RWPE2 (cell line): ENCODE measurements at regions not wholly inside any gene's neighbourhood (a gene's known extent, or its start where the extent isn't known, plus 50 kb on each side); places are given as distances from the start of the nearest gene placed in this dataset.

Source experiments
- ATAC-seq: fragments of 200-7000 bp; cut with Tn5 transposase; 3 replicates; pipeline ENCODE4 v1.9.1; 2021; ENCODE audit warnings: low read depth
- DNase-seq: peaks from one replicate; pipeline ENCODE4 v3.0.0-alpha.2; 2020; ENCODE audit warnings: low spot score
- H3K27ac ChIP-seq: fragments of 450-650 bp; 2 replicates; pipeline ENCODE4 v1.5.1; 2017; ENCODE audit warnings: mild to moderate bottlenecking; ENCODE audit not compliant: poor library complexity, severe bottlenecking
- H3K27me3 ChIP-seq: fragments of 250-450 bp; sonication (Bioruptor Pico); 2 replicates; pipeline ENCODE4 v1.5.1; 2021; ENCODE audit warnings: mild to moderate bottlenecking, moderate library complexity; ENCODE audit not compliant: insufficient read depth, poor library complexity, severe bottlenecking
- H3K36me3 ChIP-seq: fragments of 250-450 bp; sonication (Bioruptor Pico); 2 replicates; pipeline ENCODE4 v1.5.1; 2020; ENCODE audit warnings: low read depth, mild to moderate bottlenecking, moderate library complexity
- H3K4me1 ChIP-seq: fragments of 250-450 bp; sonication (Bioruptor Pico); 2 replicates; pipeline ENCODE4 v1.5.1; 2021; ENCODE audit warnings: mild to moderate bottlenecking, moderate library complexity; ENCODE audit not compliant: insufficient read depth, poor library complexity, severe bottlenecking
- H3K4me3 ChIP-seq: fragments of 250-450 bp; sonication (Bioruptor Pico); 2 replicates; pipeline ENCODE4 v1.5.1; 2021; ENCODE audit warnings: mild to moderate bottlenecking, moderate library complexity; ENCODE audit not compliant: severe bottlenecking
- H3K9me3 ChIP-seq: fragments of 250-450 bp; sonication (Bioruptor Pico); 2 replicates; pipeline ENCODE4 v1.5.1; 2021; ENCODE audit warnings: mild to moderate bottlenecking, moderate library complexity; ENCODE audit not compliant: severe bottlenecking
- CTCF ChIP-seq: fragments of 450-650 bp; IDR thresholded peaks from one replicate; pipeline ENCODE4 v1.5.1; 2017; ENCODE audit warnings: mild to moderate bottlenecking, moderate library complexity; ENCODE audit not compliant: poor library complexity, severe bottlenecking

GRCh38 chr5:106909716-106910115, 761.0 kb downstream of the EFNA5 start:
- no peak for TF ChIP-seq CTCF
- H3K27me3 ChIP-seq: no peaks in the 10 kb centered on the region
- no peaks in the 10 kb centered on the region for H3K9me3 ChIP-seq
- no peak overlapping the region for H3K4me3 ChIP-seq
- no peak overlapping the region for H3K27ac ChIP-seq
- ATAC-seq: no peak
- no peak for DNase-seq
- H3K36me3 ChIP-seq: no peaks in the 10 kb centered on the region
- H3K4me1 ChIP-seq: no peaks in the 10 kb centered on the region

- H3K27ac ChIP-seq: no peak overlapping the region
- no peaks in the 10 kb centered on the region for H3K9me3 ChIP-seq
- H3K27me3 ChIP-seq: no peaks in the 10 kb centered on the region
- no peaks in the 10 kb centered on the region for H3K4me1 ChIP-seq
- H3K36me3 ChIP-seq: no peaks in the 10 kb centered on the region
- DNase-seq (no peak), ATAC-seq (no peak)
- no peak for TF ChIP-seq CTCF
- H3K4me3 ChIP-seq: no peak overlapping the region
Observed at GRCh38 chr5:106907979-106908378, 762.8 kb downstream of the EFNA5 start.

- Histone ChIP-seq H3K36me3 (no peaks in the 10 kb centered on the region), H3K9me3 (no peaks in the 10 kb centered on the region), H3K27me3 (no peaks in the 10 kb centered on the region), H3K27ac (no peak overlapping the region), H3K4me1 (no peaks in the 10 kb centered on the region), H3K4me3 (no peak overlapping the region)
- ATAC-seq: no peak
- no peak for DNase-seq
- TF ChIP-seq CTCF: no peak
Observed at GRCh38 chr5:106906199-106906598, 764.5 kb downstream of the EFNA5 start.

GRCh38 chr5:106894964-106895363, 775.8 kb downstream of the EFNA5 start:
- no peak overlapping the region for H3K4me3 ChIP-seq
- H3K27ac ChIP-seq: no peak overlapping the region
- no peaks in the 10 kb centered on the region for H3K36me3 ChIP-seq
- ATAC-seq: no peak
- no peak for TF ChIP-seq CTCF
- H3K4me1 ChIP-seq: no peaks in the 10 kb centered on the region
- DNase-seq: no peak
- no peaks in the 10 kb centered on the region for H3K27me3 ChIP-seq
- no peaks in the 10 kb centered on the region for H3K9me3 ChIP-seq

- TF ChIP-seq CTCF: no peak
- DNase-seq: no peak
- no peaks in the 10 kb centered on the region for H3K9me3 ChIP-seq
- H3K4me1 ChIP-seq: peaks cover 2% of the 10 kb centered on the region
- H3K36me3 ChIP-seq: no peaks in the 10 kb centered on the region
- H3K4me3 ChIP-seq: no peak overlapping the region
- H3K27ac ChIP-seq: no peak overlapping the region
- H3K27me3 ChIP-seq: no peaks in the 10 kb centered on the region
- no peak for ATAC-seq
Observed at GRCh38 chr5:106882035-106882434, 788.7 kb downstream of the EFNA5 start.
